Right ventricle myocardium superior (tissue), 1 donor: ENCODE measurements at regions not wholly inside any gene's neighbourhood (a gene's known extent, or its start where the extent isn't known, plus 50 kb on each side); places are given as distances from the start of the nearest gene placed in this dataset.

Experiments used
- ATAC-seq: fragments of 200-7000 bp; cut with Tn5 transposase; one replicate; pipeline ENCODE4 v1.9.1; 2020; ENCODE audit warnings: mild to moderate bottlenecking; ENCODE audit not compliant: poor library complexity
- DNase-seq: peaks from one replicate; pipeline ENCODE4 v3.0.0-alpha.2; 2020
- intact Hi-C: fragments of 100-400 bp; cut with DNase I; formaldehyde crosslinking; loops from one replicate; pipeline ENCODE4 v1.11.2; 2022
- donor health status: DM: no; HTN: yes; CAD: no; lungs with severe emphysema.

GRCh38 chr1:227453631-227454355, 109.6 kb upstream of the ZNF678 start:
- intact Hi-C loops: no loop called here
- no peak for ATAC-seq
- DNase-seq: no peak

GRCh38 chr1:227451954-227452353, 111.4 kb upstream of the ZNF678 start:
- no peak for ATAC-seq
- intact Hi-C loops: no loop called here
- no peak for DNase-seq

- no peak for ATAC-seq
Observed at GRCh38 chr1:227451057-227451456, 112.3 kb upstream of the ZNF678 start.

DNA sequence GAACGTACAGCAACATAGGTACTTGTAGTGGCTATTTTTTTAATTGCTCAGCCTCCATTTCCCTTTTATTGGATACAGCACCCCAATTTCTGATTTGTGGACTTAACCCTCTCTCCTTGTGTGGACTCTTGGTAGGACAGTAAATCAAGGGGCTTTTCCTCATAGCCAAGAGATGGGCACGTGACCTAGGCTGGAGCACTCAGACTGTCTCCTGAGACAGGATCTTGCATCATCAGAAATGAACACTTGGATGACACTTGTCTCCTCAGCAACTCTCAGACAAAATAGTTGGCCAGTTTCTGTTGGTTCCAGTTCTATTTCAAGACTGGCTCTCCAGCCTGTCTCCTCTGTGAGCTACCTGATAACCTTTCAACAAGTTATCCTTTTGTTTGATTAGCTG, 112.9 kb upstream of the ZNF678 start:
- intact Hi-C loops: no loop called here
- ATAC-seq (no peak), DNase-seq (no peak)

More at GRCh38 chr1:227451057-227451456, 112.3 kb upstream of the ZNF678 start:
- intact Hi-C loops: no loop called here
- DNase-seq: no peak

DNA sequence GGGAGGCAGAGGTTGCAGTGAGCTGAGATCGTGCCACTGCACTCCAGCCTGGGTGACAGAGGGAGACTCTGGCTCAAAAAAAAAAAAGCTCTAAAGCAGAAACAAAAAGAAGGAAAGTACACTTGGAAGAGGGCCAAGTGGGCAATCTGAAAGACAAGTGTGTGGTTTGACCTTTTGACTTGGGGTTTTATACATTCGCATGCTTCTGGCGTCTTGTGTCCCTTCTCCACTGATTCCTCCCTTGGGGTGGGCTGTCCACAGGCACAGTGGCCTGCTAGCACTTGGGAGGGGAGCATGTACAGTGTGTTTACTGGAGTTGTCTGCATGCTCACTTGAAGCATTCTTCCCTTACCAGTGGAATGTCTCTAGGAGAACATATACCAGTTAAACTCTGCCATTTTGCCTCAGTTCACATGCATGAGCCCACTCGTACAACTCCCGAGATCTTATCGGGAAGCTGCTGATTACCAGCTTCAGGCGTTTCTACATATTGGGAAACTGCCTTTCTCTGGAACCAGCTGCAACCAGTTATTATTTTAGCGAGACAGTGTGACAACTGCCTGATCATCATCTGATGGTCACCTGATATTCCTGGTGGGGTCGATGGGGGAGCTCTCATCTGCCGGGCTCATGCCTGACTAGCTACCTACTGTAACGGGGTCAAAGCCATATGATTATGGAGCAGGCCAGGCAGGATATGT, 113.5 kb upstream of the ZNF678 start:
- intact Hi-C loops: no loop called here
- no peak for ATAC-seq
- DNase-seq: no peak

DNA sequence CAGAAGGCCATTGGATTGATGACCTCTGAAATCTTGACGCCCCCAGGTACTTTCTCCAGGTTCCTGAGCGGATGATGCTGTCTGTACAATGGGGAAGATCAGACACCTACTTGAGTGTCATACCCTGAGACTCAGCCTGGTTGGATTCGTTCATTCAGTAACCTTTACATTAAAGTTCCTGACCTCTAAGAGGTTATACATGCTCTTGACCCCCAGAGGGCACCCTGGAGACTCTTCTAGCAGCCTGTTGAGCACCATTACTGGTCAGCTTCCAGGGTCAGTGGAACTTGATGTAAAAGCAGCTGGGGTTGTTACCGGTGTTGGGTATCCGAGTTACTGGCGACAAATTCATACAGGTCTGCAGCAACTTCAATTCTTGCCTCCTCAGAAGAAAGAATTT, 114.3 kb upstream of the ZNF678 start:
- intact Hi-C loops: no loop called here
- ATAC-seq: no peak
- DNase-seq: no peak

- DNase-seq: peak; percentile 71
- intact Hi-C loops: no loop called here
- ATAC-seq: peak; percentile 75
Observed at GRCh38 chr1:227447531-227447990, 115.8 kb upstream of the ZNF678 start.

- intact Hi-C loops: no loop called here
- DNase-seq: no peak
- ATAC-seq: no peak
Observed at GRCh38 chr1:227445746-227446145, 117.6 kb upstream of the ZNF678 start.

- DNase-seq (no peak), ATAC-seq (no peak)
- intact Hi-C loops: no loop called here
Observed at GRCh38 chr1:227445092-227445674, 118.2 kb upstream of the ZNF678 start.

DNA sequence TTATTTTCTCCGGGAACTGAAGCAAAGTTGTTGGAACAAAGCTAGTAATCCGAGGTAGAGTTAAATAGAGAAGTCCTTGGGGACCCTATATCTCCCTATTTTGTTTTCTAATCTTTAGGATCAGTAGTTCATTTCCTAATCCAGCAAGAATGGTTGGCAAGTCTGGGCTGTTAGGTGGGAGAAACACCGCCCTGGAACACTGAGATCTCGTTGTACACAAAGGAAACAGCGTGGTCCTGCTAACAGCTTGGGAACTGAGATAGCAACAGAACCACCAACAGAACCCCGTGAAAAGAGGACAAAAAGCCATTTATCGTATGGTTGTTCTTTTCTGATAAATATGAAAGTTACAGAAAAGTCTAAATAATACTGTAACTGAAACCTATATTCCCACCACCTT, 121.9 kb upstream of the CDC42BPA start:
- no peak for DNase-seq
- peak; percentile 38 for ATAC-seq
- intact Hi-C loops: loop anchor here (5.0 kb wide), 1 partner anchor 198 kb away; no protein-coding TSS in a partner anchor

GRCh38 chr1:227437495-227438008, 119.3 kb upstream of the CDC42BPA start:
- DNase-seq (no peak), ATAC-seq (peak; percentile 71)
- intact Hi-C loops: loop anchor here (5.0 kb wide), 2 partner anchors 120 to 305 kb away; partner anchors contain the start of gene CDC42BPA

DNA sequence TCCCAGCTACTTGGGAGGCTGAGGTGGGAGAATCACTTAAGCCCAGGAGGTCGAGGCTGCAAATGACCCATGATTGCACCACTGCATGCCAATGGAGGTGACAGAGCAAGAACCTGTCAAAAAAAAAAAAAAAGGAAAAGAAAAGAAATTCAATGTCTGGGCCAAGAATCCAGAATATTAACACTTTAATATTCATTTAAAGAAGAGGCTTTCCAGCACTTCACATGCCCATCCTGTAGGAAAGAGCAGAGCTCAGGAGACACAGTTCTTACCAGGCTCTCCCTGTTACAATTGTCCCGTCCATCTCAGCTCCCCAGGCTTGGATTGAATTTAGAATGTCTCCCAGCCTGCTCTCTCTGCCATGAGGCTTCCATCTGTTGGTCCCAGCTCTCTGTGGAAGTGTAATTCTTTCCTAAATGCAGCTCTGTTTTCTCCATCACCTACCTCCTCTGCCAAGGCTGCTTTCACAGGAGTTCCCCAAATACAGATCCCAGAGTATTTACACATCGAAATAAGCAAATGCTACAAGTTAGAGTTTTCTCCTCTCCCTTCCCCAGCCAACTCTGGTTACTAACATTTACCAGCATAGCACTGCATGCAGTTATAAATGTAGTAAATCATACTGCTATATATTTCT, 116.6 kb upstream of the CDC42BPA start:
- DNase-seq: no peak
- ATAC-seq: no peak
- intact Hi-C loops: loop anchor here (5.0 kb wide), 2 partner anchors 118 to 303 kb away; partner anchors contain the start of gene CDC42BPA

DNA sequence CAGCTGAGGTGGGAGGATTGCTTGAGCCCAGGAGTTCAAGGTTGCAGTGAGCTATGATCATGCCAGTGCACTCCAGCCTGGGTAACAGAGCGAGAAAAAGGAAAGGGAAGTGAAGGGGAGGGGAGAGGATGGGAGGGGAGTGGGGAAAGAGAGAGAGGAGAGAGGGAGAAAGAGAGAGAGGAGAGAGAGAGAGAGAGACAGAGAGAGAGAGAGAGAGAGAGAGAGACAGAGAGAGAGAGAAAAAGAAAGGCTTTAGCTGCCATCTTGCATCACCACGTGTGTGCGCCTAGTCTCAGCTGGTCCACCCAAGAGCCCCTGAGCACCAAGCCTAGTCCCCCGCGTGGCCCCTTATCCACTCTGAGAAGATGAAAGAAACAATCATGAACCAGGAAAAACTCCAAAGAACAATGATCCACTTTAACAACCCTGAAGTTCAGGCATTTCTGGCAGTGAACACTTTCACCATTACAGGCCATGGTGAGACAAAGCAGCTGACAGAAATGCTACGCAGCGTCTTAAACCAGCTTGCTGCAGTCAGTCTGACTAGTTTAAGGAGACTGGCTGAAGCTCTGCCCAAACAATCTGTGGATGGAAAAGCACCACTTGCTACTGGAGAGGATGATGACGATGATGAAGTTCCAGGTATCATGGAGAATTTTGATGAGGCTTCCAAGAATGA, 115.5 kb upstream of the CDC42BPA start:
- intact Hi-C loops: no loop called here
- ATAC-seq (no peak), DNase-seq (no peak)

- DNase-seq (no peak), ATAC-seq (no peak)
- intact Hi-C loops: no loop called here
Observed at GRCh38 chr1:227432981-227433380, 114.7 kb upstream of the CDC42BPA start.

GRCh38 chr1:227432181-227432535, 113.9 kb upstream of the CDC42BPA start:
- DNase-seq (no peak), ATAC-seq (no peak)
- intact Hi-C loops: no loop called here

GRCh38 chr1:227429447-227430359, 111.4 kb upstream of the CDC42BPA start:
- intact Hi-C loops: no loop called here
- ATAC-seq (peak; percentile 50), DNase-seq (no peak)

DNA sequence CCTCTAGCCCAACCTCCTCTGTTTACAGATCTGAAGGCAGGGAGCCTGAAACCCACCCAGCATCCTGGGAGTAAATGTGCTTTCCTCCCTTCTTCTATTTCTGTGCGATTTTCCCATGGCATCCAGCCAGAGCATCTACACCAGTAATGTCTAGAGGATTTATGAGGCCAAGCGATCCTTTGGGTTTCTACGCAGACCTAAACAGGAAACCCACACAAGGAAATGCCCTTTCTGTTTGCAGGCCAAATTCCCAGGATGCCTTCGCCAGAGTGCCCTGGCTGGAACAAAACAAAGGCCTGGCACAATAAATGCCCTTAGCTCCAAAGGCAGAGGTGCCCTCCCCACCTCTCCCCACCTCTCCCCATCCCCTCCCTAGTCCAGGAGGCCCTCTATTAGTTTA, 110.5 kb upstream of the CDC42BPA start:
- peak; percentile 50 for ATAC-seq
- no peak for DNase-seq
- intact Hi-C loops: no loop called here

- intact Hi-C loops: no loop called here
- DNase-seq (no peak), ATAC-seq (no peak)
Observed at GRCh38 chr1:227427411-227427810, 109.1 kb upstream of the CDC42BPA start.
